Right atrium auricular region (tissue), 2 donors: ENCODE measurements at regions not wholly inside any gene's neighbourhood (a gene's known extent, or its start where the extent isn't known, plus 50 kb on each side); places are given as distances from the start of the nearest gene placed in this dataset.

Experiments
- DNase-seq: peaks from one replicate; pipeline ENCODE4 v3.0.0-alpha.2; 2019; ENCODE audit warnings: low spot score
- H3K27ac ChIP-seq, 2 donors: fragments of 200-600 bp; sonication (generic); 1 replicate in 1 of 2; 2 replicates in 1 of 2; pipeline ENCODE4 v1.5.1; 2016 to 2019
- H3K27me3 ChIP-seq, 2 donors: fragments of 200-600 bp; sonication (generic); one replicate each; pipeline versions ENCODE4 v1.5.1 to v1.6.0; 2017 to 2019
- H3K36me3 ChIP-seq: fragments of 200-600 bp; sonication (generic); one replicate; pipeline ENCODE4 v1.5.1; 2016
- H3K4me1 ChIP-seq, 2 donors: fragments of 200-600 bp; sonication (generic); one replicate each; pipeline versions ENCODE4 v1.5.1 to v1.6.0; 2017 to 2019
- H3K4me3 ChIP-seq, 2 donors: fragments of 200-600 bp; sonication (generic); 1 replicate in 1 of 2; 2 replicates in 1 of 2; pipeline ENCODE4 v1.5.1; 2017 to 2019; ENCODE audit warnings: mild to moderate bottlenecking in 1 of 2, moderate library complexity in 1 of 2
- H3K9me3 ChIP-seq, 2 donors: fragments of 200-600 bp; sonication (generic); one replicate each; pipeline ENCODE4 v1.5.1; 2019
- TF ChIP-seq, protein P1 (sequence below), 2 donors: fragments of 200-600 bp; sonication (generic); IDR thresholded peaks; one replicate each; pipeline ENCODE4 v1.5.1; 2019; ENCODE audit warnings: antibody characterized with exemption in 2 of 2

DNA sequence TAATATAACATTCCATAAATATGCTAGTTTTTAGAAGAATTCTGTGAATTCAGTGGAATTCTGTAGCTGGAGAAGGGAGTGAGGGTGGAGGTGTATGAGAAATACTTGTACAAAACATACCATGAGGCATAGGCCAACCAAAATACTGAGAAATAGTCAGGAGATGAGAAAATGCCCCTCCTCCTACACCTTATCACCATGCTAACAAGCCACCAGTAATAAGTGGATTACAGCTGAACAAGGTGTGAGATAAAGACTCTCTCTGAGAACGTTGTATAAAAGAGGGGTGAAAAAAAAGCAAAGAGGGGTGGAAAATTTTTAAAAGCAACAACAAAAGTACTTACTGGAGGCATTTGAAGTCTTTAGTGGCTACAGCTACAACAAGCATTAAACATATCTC, 90.4 kb upstream of the IGFBP3 start:
- H3K27me3 ChIP-seq: no peaks in the 10 kb centered on the region
- TF ChIP-seq, protein P1, sequence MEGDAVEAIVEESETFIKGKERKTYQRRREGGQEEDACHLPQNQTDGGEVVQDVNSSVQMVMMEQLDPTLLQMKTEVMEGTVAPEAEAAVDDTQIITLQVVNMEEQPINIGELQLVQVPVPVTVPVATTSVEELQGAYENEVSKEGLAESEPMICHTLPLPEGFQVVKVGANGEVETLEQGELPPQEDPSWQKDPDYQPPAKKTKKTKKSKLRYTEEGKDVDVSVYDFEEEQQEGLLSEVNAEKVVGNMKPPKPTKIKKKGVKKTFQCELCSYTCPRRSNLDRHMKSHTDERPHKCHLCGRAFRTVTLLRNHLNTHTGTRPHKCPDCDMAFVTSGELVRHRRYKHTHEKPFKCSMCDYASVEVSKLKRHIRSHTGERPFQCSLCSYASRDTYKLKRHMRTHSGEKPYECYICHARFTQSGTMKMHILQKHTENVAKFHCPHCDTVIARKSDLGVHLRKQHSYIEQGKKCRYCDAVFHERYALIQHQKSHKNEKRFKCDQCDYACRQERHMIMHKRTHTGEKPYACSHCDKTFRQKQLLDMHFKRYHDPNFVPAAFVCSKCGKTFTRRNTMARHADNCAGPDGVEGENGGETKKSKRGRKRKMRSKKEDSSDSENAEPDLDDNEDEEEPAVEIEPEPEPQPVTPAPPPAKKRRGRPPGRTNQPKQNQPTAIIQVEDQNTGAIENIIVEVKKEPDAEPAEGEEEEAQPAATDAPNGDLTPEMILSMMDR (IDR thresholded peaks at IDR 0.05): no peak
- peaks cover 0 to 22% of the 10 kb centered on the region in 2 donors for H3K4me1 ChIP-seq
- H3K36me3 ChIP-seq: no peaks in the 10 kb centered on the region
- no peaks in the 10 kb centered on the region for H3K9me3 ChIP-seq
- DNase-seq: no peak
- H3K27ac ChIP-seq: no peak overlapping the region
- H3K4me3 ChIP-seq: no peak overlapping the region

- no peaks in the 10 kb centered on the region for H3K36me3 ChIP-seq
- DNase-seq: no peak
- TF ChIP-seq, protein P1 (IDR thresholded peaks at IDR 0.05): no peak
- no peaks in the 10 kb centered on the region for H3K9me3 ChIP-seq
- H3K27ac ChIP-seq: no peak overlapping the region
- H3K4me3 ChIP-seq: no peak overlapping the region
- H3K4me1 ChIP-seq: peaks cover 0 to 22% of the 10 kb centered on the region in 2 donors
- no peaks in the 10 kb centered on the region for H3K27me3 ChIP-seq
These were observed 90.0 kb upstream of the IGFBP3 start for GRCh38 chr7:46011059-46011458.

DNA sequence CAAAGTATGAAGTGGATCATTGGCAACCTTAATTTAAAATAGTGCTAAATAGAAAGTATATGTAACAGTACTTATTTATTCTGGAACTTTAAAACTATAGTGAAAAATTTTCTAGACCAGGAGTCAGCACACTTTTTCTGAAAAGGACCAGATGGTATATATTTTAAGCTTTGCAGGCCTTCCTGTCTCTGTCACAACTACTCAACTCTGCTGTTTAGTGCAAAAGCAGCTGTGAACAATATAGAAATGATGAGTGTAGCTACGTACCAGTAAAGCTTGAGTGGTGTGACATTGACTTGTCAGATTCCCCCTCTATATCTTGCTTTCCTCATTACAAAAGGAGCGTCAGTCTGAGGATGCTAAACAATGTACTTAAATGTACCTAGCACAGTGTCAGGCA, 88.1 kb upstream of the IGFBP3 start:
- DNase-seq: no peak
- no peaks in the 10 kb centered on the region for H3K9me3 ChIP-seq
- no peaks in the 10 kb centered on the region for H3K36me3 ChIP-seq
- peaks cover 0 to 14% of the 10 kb centered on the region in 2 donors for H3K4me1 ChIP-seq
- H3K27me3 ChIP-seq: no peaks in the 10 kb centered on the region
- TF ChIP-seq, protein P1 (IDR thresholded peaks at IDR 0.05): no peak
- no peak overlapping the region for H3K4me3 ChIP-seq
- no peak overlapping the region for H3K27ac ChIP-seq

DNA sequence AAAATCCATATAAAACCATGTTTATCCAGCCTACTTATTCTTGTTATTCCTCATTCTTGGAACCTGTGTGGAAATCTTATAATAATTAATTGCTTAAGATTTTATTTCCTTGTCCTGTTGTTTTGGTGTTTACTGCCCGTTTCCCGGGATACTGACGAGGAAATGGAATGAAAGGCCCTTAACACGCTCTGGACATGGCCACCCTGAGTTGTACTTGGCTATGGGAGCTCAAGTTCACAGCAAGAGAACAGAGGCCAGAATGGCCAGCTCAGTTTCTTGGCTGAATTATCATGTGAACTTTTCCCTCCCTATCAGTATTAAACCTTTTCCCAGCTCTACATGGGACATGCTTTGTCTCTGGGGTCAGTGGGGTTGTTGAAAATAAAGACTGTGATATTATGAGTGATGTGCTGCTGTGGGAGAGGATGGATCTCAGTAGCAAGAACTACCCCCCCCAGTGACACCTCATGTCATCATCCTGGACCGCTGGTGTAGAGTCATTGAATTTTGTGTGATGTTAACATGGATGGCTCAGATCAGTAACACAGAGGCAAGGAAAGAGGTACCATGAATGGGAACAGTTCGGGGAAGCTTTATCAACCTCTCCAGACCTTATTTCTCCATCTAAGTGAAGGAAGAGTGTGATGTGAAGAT, 87.0 kb upstream of the IGFBP3 start:
- TF ChIP-seq, protein P1 (IDR thresholded peaks at IDR 0.05): no peak
- Histone ChIP-seq H3K36me3 (no peaks in the 10 kb centered on the region), H3K27me3 (no peaks in the 10 kb centered on the region), H3K4me1 (peaks cover 0 to 14% of the 10 kb centered on the region in 2 donors), H3K9me3 (peaks cover 0 to 4% of the 10 kb centered on the region in 2 donors), H3K27ac (peak overlapping the region in 1 of 2 donors; percentile 4), H3K4me3 (no peak overlapping the region)
- DNase-seq: no peak

GRCh38 chr7:46007194-46007593, 86.1 kb upstream of the IGFBP3 start:
- no peaks in the 10 kb centered on the region for H3K36me3 ChIP-seq
- TF ChIP-seq, protein P1 (IDR thresholded peaks at IDR 0.05): no peak
- no peaks in the 10 kb centered on the region for H3K27me3 ChIP-seq
- peaks cover 0 to 7% of the 10 kb centered on the region in 2 donors for H3K9me3 ChIP-seq
- no peak for DNase-seq
- H3K4me1 ChIP-seq: peaks cover 0 to 14% of the 10 kb centered on the region in 2 donors
- H3K27ac ChIP-seq: no peak overlapping the region
- H3K4me3 ChIP-seq: no peak overlapping the region

DNA sequence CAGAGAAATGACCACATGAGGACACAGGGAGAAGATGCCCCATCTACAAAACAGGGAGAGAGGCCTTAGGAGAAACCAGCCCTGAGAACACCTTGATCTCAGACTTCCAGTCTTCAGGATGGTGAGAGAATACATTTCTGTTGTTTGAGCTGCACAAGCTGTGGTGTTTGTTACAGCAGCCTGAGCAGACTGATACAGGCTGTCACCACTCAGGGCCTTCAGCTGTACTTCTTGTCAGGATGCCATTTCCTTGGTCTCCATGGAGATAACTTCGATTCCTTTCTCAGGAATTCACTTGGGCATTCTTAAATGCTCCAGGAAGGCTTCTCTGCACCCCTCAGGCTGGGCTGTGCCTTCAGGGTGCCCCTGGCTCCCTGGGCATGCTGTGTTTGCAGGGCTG, 85.7 kb upstream of the IGFBP3 start:
- peaks cover 0 to 7% of the 10 kb centered on the region in 2 donors for H3K9me3 ChIP-seq
- H3K27ac ChIP-seq: no peak overlapping the region
- DNase-seq: no peak
- H3K27me3 ChIP-seq: no peaks in the 10 kb centered on the region
- peaks cover 0 to 14% of the 10 kb centered on the region in 2 donors for H3K4me1 ChIP-seq
- H3K36me3 ChIP-seq: no peaks in the 10 kb centered on the region
- no peak overlapping the region for H3K4me3 ChIP-seq
- TF ChIP-seq, protein P1 (IDR thresholded peaks at IDR 0.05): no peak
